ENCODE measurements at regions not wholly inside any gene's neighbourhood (a gene's known extent, or its start where the extent isn't known, plus 50 kb on each side); places are given as distances from the start of the nearest gene placed in this dataset.

- no peak for DNase-seq
Observed at GRCh38 chr5:41670854-41671479, 160.6 kb upstream of the PLCXD3 start.

- no peak for DNase-seq
Observed at GRCh38 chr5:41670216-41670615, 159.8 kb upstream of the PLCXD3 start.

GRCh38 chr5:41661254-41661653 is 150.9 kb upstream of the PLCXD3 start:
- DNase-seq: no peak

DNA sequence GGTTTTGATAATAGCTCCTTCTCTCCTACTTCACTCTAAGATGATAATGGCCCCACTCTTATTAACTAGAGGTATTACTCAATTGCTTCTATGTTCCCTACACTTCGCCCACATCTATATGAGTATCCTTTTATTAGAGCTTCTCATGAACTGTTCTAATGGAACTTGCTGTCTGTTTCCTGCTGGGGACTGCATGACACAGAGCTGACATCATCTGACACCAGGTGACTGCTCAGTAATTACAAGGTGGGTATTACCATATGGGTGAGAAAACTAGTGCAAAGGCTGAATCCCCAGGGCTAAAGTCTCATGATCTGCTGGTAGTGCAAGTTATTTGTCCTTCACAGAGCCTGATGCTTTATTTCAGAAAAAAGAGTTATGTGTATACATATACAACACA is 146.2 kb upstream of the PLCXD3 start:
- no peak for DNase-seq

DNA sequence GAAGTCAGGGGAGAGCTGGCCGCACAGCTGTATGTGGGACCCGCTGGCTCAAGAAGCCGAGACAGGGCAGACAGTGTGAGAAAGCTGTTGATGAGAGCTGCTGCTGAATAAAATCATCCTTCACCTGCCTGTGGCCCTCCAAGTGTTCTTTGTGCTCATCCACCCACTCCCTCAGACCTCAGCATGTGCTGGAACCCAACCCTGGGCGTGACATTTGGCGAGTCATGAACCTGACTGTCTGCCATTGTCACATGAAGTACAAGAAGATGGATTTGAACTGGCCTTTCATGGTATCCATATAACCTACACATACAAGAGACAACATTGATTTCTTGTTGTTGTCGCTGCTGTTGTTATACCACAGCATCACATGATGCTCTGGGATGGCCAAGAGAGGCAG is 139.7 kb upstream of the PLCXD3 start:
- no peak for DNase-seq

DNA sequence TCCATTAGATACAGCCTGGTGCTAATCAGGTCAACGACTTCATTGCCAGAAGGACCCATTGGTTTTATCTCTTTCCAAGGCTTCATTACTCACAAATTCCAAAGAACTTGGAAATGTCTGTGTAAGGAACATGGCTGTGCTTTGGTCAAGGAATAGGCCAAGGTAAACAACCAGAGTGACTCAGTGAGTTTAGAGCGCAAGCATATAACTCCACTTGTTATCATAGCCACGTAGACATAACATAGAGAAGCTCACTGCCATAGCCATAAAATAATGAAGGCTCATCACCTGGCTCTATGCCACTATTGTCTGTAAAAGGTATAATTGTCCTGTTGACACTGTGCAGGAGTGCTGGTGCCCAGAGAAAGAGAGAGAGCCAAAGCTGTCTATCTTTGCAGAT is 139.3 kb upstream of the PLCXD3 start:
- DNase-seq: no peak

GRCh38 chr5:41648996-41649395 is 138.6 kb upstream of the PLCXD3 start:
- DNase-seq: no peak

DNA sequence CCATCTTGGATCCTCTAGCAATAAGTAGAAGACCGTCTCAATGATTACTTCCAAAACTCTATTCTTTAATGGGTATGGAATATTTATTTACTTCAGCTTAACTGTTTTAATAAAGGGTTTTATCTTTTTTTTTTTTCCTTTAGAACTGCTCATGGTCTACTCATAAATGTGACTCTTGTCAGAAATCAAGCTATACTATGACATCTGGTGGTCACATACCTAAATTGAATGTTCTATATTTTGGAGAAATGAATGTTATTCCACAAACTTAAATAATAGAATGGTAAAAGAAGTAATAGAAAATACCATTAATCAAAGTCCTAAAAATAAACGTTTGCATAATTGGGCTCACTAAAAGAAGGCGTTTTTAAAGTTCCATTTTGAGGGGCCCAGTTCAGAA is 131.2 kb upstream of the PLCXD3 start:
- no peak for DNase-seq

- DNase-seq: no peak
Observed at GRCh38 chr5:41638685-41639084, 128.3 kb upstream of the PLCXD3 start.

- DNase-seq: no peak
Observed at GRCh38 chr5:41637869-41638268, 127.5 kb upstream of the PLCXD3 start.

DNA sequence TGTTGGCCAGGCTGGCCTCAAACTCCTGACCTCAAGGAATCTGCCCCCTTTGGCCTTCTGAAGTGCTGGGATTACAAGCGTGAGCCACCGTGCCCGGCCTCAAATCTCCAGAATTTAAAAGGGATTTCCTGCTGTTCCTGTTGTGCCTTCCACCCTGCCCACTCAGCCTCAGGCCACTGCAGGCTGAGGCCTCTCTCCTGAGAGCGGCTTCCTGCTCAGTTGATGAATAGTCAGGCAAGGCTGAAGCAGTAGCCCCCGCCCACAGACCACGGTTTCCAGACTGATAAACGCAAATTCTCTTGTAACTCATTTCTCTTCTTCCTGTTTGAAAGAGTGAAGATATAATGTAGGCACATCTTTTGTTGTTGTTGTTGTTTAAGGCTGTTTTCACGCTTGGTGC is 127.0 kb upstream of the PLCXD3 start:
- DNase-seq: no peak

DNA sequence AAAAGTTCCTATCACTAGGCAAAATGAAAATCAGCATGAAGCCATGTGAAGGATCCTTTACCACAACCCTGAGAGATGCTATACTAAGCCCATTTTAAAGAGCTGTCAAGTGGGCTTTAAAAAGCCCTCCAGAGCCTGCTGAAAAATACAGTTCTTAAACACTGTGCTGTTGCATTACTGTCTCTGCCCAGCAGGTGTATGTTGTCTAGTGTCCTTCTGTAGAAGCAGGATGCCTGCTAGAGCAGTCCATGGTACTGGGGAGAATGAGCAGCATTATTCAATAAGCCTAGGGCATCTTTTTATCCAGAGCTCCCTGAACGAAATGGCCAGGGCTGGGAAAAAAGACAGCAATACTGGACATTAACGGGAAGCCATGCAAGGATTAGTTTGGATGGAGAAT is 126.2 kb upstream of the PLCXD3 start:
- no peak for DNase-seq

GRCh38 chr5:41629897-41630296 is 119.5 kb upstream of the PLCXD3 start:
- DNase-seq: no peak

DNA sequence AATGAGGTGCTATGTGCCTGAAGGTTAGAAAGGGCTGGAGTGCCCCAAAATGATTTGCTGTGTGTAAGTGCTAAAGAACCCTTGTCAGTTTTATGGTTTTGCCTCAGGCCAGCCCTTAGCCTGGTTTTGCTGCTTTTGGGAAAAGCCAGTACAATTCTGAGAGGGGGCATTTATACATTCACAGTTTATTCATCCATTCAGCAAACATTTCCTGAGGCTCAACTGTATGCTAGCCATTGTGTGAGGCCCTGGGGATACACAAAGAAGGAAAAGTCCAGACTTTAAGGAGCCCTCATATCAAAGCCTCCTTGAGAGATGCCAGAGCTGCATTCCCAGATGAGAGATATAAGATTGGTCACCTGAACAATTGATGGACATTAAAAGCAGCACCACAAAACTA is 115.2 kb upstream of the PLCXD3 start:
- no peak for DNase-seq

DNA sequence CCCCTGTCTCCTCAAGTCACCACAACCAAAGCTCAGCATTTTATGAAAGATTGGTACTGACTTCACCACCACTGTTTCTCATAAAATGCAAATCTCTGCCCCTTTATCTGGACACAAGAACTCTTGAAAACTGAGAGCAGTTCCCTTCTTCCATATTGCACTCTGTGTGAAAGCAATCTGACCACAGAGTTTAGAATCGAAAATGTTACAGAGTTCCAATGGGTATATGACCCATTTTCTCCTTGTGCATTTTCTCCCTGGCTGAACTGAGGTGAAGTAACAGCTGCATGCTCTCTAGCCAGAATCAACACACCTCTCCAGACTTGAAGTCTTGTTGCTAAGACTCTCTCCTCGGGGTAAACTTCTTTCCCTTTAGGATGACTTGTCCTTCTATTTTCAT is 111.0 kb upstream of the PLCXD3 start:
- no peak for DNase-seq

DNA sequence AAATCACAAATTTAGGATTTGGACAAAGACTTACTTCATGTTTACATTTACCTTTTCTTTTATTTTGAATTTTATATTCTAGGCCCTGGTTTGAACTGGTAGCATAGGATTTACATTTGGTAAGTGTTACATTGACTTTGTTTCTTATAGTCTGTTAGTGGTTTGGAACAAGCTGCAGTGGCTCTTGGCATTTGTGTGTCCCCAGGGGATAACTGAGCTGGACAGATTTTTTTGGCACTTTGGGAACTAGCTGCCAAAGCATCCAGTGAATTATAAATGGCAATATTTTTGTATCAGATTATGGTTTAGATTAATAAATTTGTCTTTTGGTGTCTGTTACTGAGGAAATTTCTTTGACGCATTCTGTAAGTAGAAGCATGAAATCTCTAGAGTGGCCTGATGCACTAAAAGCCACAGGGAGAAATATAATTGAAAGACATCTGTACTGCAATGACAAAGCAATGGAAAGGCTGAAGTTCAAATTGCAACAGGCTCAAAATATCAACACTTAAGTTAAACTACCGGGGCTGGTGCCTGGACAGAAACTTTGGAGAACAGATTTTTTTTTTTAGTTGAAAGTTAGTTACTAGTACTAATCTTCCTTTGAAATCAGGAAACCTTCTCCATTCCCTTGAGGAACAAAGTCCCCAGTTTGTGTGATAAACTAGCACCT is 107.6 kb upstream of the PLCXD3 start:
- no peak for DNase-seq

DNA sequence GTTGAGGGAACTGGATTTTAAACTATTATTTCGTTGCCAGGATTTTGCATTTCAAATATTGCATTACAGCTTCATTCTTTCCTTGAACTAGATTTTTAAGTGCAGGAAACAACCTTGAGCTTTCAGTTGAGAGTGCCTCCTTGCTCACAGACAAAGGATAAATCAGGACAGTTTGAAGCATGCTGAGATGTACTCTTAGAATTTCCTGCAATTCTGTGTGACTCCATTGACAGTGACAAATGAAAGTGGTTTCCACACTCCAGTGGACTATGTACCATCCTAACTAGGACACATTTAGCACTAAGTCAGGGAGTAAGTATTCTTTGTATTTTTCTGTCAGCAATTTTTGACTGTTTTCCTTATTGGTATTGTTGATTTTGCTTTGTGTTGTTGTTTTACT is 100.0 kb upstream of the PLCXD3 start:
- no peak for DNase-seq

- DNase-seq: no peak
Observed at GRCh38 chr5:41600731-41601130, 90.3 kb upstream of the PLCXD3 start.

DNA sequence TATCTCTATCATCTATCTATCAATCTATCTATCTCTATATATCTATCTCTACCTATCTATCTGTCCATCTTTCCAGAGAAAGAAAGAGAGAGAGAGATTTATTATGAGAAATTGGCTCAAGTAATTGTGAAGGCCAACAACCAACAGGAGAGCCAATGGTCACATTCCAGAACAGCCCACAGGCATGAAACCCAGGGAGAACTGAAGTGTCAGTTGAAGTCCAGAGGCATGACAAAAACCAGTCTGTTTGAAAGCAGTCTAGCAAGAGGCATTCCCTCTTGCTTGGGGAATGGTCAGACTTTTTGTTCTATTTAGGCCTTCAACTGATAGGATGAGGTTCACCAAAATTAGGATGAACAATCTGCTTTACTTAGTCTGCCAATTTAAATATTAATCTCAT is 87.6 kb upstream of the PLCXD3 start:
- no peak for DNase-seq

- DNase-seq: no peak
Observed at GRCh38 chr5:41587668-41588067, 77.3 kb upstream of the PLCXD3 start.

DNA sequence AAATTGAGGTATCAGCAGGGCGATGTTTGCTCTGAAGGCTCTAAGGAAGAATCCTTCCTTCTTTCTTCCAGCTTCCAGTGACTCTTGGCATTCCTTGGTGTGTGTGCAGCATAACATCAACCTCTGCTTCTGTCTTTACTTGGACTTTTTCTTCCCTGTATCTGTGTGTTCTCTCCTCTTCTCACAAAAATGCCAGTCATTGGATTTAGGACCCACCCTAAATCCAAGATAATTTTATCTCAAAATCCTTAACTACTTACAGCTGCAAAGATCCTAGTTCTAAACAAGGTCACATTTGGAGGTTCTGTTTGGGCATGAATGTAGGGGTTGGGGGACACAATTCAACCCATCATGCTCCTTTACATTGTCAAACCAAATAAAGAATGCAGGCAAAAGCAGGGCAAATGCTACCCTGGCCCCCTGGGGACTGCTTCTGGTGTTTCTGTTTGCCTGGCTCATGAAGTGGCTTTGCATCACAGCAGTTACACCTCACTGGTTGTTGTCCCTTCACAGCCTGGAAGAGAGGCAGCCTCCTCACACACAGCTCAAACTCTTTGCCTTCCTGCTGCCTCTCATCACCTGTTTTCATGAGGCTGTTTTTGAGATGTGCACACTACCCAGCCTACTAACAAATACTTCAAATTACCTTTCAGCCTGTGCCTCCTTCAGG is 64.8 kb upstream of the PLCXD3 start:
- DNase-seq: peak; percentile 6

GRCh38 chr5:41574391-41574790 is 64.0 kb upstream of the PLCXD3 start:
- no peak for DNase-seq

All from eye (tissue), 1 donor.